ENCODE measurements at regions not wholly inside any gene's neighbourhood (a gene's known extent, or its start where the extent isn't known, plus 50 kb on each side); places are given as distances from the start of the nearest gene placed in this dataset.
"Not testable (repeated sequence)": the region's sequence is repeated elsewhere in the genome, so short reads cannot be mapped to it uniquely, and the experiment has no call there.

DNA sequence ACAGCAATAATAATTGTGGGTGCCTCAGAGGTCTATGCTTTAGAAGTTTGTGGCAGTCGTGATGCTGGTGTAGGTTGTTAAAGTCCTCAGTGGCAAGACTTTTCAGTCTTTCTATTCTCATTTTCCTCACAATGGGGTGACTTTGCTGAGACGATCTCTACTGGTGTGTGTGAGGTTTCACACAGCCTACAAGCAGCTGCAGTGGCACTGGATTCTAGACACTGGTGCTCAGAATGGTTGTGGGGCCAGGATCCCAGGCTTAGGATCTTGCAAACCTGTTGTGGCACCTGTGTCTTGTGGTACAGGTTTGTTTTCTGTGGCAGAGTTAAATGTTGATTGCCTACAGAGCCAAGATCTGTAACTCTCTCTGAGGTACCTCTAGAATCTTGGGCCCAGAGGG, 581.2 kb downstream of the PTPRC start:
- DNase-seq (ENCODE audit: low spot score), result no peak

DNA sequence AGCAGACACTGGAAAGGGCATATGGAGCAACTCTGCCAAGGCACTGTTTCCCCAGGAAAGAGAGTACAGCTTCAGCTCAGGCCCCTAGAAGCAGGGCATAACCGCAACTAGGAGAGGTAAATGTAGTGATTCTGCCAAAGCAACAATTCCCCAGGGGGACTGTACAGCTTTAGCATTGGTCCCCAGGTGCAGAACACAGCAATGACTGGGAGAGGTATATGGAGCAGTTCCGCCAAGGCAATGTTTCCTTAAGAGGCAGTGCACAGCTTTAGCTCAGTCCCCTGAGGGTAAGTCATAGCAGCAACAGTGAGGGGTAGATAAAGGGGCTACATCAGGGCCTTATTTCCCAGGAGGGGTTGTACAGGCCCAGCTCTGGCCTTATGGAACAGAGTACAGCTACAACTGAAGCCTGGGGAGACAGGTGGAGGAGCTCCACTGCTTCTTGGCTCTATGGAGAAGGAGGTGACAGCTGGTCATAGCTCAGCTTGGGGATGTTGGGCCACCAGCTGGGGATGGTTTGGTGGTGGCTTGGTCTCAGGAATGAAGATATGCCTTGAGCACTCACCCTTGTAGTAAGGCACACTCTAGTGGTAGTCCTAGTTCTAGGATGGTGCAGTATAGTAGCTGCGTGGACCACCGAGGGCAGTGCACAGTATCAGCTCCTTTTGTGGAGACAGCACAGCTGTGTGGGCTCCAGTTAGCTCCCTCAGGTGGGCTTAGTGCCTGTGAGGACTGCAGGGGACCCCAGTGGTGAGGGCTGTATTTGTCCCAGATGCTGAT, 582.7 kb downstream of the PTPRC start:
- no peak for DNase-seq (ENCODE audit: low spot score)

DNA sequence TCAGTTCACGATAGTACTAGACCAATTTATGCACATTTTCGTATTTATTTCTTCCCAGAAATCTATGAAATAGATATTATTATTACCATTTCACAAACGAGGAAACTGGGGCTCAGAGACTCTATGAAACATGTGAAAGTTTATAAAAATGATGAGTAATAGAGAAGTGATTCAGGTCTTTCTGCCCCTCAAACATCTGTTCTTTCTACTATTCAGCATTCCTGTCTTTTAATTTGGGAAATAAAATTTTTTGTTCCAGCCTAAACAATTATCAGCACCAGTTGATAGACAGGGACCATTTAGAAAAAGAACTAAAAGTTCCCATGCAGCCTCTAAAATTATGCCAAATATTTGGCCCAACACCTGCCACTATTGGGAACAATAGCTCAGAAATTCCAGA, 585.1 kb downstream of the PTPRC start:
- no peak for DNase-seq (ENCODE audit: low spot score)

DNA sequence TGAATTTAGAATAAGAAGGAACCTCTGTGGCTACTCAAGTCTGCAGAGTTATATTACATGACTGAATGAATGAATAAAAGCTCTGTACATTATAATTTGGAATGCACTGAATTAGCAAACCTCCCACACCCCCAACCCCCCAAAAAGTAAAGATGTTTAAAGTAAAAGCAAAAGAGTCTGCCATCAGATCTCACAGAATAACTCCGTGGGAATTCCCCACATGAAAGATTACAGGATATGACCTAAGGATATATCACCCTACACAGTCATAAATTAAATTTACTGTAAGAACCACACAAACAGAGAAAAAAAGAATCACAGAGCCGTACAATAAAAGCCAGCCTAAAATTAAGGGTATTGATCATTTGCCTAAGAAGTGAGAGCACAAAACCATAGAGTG, 587.3 kb downstream of the PTPRC start:
- DNase-seq (ENCODE audit: low spot score), result no peak

DNA sequence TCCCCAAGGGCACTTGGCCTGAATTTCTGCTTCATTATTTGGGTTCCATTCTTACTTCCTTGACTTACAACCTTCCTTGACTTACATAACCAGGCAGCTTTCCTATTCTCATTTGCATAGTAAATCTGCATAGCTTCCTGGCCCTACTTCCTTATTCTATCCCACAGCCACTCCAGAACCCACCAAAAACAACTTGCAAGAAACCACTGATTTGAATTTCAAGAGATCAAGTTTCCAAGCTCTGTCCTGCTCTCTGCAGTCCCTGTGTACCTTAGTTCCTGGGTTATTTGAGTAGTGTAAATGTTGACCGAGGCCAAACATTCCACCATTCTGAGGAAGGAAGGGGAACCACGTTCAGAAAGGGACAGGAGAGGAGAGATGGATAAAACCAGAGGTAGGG, 603.3 kb downstream of the PTPRC start:
- DNase-seq (ENCODE audit: low spot score), result no peak

DNA sequence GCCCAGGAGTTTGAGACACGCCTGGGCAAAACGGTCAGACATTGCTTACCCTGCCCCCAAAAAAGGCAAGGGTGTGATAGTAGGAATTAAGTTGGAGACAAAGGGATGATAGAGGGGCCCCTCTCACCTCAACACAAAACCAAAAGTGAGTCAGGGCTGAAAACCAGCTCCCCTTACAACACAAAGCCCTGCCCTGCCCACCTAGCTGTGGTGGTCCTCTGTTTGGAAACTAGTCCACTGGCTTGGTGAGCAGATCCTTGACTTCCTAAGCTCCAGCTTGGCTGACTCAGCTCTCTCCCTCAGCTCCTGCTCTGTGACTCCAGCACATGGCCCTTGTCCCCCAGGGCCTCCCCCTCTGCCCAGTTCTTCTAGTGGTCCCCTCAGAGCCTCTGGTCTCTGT, 603.8 kb downstream of the PTPRC start:
- no peak for DNase-seq (ENCODE audit: low spot score)

DNA sequence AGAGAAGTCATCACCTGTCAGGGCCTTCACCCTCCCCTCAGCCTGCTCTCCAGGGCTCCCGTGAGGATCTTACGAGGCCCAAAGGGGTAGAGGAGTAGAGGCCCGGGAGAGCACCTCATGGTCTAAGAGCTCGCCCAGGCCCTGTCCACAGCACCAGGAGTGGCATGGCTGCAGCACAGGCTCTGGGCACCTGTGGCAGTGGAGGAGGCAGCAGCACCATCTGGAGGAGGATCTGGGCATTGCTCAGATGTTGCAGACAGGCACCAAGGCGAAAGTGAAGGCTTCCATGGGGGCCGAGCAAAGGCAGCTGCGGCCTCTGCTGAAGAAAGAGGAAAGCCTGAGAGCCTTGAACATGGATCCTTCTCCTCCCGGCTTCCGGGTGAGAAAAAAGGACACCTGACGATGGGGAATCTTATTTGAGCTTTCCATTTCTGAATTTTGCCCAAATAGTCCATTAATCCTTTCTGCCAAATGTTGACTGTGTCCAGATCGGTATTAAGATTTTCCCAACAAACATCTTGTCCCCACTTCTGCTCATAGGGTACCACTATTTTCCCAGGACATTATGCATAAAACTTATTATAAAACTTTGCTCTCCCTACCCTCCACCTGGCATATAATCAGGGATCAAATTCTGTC, 604.7 kb downstream of the PTPRC start:
- peak; percentile 73 for DNase-seq (ENCODE audit: low spot score)

DNA sequence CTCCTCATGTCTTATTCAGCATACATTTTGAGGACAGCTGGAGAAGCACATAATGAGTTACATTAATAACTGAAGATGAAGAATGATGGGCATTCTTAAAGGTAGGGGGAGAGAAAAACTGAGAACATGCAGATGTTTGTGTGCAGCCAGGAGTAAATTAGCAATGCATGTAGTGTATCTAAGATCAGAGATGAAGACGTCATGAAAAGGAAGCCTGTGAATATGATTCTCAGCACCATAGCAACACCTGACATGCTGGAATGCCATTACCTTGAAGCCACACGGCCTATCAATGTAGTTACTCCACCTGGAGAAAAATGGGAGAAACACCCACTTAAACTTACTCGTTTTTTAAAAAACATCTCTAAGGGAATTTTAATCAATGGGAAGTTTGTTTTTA, 607.1 kb downstream of the PTPRC start:
- no peak for DNase-seq (ENCODE audit: low spot score)

DNA sequence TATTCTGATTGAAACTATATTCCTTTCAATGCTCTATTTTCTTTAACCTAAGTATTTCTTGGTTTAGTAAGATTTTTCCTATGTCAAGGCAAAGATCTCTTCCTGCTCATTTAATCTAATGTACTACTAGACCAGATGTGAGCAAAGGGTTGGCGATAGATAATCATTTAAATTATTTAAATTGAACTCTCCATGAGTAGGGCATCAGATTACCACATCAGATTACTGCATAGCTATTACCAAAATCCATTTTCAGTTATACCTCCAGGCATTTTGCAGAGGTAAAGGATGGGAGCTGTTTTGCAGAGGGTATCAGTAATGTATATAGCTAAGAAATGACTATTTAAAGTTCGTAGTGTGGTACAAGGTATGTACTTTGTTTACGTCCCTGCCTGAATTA, 607.9 kb downstream of the PTPRC start:
- no peak for DNase-seq (ENCODE audit: low spot score)

DNA sequence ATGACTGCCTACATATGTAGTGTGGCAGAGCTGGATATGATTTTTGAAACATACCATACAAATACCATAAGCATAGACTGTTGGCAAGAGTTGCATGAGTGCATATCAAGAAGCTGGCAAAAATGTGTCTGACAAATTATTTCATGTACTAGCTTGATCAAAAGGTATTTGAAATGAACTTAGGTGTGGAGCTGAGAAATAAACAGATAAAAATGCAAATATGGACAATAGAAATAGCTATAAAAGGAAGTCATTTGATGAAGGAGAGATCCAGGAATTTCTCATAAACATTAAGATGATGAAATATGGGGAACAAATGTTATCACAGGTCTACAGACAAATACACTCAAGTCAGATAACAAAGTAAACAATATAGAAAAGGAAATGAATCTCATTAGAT, 609.1 kb downstream of the PTPRC start:
- DNase-seq (ENCODE audit: low spot score), result no peak

DNA sequence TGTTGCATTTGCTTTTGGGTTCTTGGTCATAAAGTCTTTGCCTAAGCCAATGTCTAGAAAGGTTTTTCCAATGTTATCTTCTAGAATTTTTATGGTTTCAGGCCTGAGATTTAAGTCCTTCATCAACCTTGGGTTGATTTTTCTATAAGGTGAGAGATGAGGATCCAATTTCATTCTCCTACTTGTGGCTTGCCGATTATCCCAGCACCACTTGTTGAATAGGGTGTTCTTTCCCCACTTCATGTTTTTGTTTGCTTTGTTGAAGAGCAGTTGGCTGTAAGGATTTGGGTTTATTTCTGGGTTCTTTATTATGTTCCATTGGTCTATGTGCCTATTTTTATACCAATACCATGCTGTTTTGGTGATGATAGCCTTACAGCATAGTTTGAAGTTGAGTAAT, 615.2 kb downstream of the PTPRC start:
- not testable (repeated sequence) for DNase-seq (ENCODE audit: low spot score)

DNA sequence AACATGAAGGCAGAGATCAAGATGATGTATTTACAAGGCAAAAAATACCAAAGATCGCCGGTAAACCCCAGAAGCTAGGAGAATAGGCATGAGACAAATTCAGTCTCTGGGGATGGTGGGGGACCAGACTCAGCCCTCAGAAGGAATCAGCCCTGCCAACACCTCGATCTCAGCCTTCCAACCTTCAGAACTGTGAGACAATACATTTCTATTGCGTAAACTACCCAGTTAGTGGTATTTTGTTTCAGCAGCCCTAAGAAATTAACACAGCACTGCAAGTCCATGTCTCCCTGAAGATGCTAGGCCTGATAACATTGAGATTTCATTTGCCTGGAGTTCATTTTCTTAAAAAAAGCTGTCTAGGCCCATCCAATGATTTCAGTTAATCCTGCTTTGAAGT, 622.5 kb downstream of the PTPRC start:
- DNase-seq (ENCODE audit: low spot score), result no peak

DNA sequence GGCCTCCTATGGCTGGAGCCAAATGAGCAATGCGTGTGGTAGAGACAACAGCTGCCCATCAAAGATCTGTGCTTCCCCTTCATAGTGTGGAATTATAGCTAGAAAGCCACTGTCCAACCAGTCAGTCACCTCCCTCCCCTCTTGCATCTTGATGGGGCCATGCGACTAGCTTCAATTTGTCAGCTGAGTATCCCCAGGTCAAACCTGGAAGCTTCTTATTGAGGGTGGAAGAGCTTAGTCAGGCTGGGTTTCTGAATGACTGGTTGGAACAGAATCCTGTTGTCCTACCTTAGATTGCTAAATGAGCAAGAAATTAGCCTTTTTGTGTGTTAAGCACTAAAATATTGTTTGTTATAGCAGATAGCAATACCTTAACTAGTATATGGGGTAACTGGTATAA, 625.4 kb downstream of the PTPRC start:
- DNase-seq (ENCODE audit: low spot score), result no peak

DNA sequence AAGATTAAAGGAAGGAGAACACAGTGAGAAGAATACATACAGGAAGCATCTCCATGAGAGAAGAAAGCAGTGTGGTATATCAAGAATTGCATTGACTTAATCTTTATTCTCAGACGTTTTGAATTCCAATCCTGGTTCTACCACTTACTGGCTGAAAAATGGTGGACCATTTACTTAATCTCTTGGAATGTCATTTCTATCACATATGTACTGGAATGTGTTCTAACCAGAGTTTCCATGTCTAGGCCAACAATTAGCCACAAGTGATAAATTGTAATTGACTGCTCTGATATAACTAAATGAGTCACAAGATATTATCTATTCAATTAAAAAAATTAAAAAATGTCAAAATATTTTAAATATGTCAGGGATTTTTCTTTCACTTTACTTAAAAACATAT, 626.1 kb downstream of the PTPRC start:
- DNase-seq (ENCODE audit: low spot score), result no peak

DNA sequence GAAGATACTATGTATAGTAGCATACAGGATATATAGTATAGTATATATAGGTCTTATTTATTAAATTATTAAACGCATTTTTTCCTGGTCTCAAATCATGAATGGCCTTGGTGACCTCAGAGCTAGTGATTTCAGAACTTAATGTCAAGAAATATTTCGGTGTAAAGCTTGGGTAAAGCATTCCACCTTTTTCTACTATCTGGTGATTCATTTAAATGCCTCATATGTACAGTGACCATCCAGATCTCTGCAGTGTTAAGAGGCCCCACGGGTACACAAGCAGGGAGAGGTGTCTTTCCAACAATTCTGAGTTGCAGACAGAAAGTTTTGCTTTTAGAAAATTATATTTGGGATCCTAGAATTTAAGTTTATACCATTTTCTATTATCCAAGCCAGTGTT, 626.5 kb downstream of the PTPRC start:
- no peak for DNase-seq (ENCODE audit: low spot score)

DNA sequence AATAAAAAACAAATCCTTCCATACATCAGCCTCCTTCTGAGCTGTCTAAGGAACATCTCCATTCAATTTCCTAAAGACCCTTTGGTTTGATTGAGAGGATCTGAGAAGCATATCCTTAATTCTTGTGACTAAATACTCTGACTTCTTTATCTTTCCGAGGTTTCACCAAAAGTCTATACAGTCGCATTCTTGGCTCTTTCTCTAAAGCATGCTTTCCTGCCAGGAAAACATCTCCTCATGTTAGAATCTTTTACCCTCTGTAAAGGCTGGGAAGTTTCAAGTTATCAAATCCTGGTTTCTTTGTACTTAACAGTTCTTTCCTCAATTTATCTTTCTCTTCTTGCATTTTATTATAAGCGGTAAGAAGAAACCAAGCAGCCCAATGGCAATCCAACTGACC, 630.4 kb downstream of the PTPRC start:
- DNase-seq (ENCODE audit: low spot score), result no peak

DNA sequence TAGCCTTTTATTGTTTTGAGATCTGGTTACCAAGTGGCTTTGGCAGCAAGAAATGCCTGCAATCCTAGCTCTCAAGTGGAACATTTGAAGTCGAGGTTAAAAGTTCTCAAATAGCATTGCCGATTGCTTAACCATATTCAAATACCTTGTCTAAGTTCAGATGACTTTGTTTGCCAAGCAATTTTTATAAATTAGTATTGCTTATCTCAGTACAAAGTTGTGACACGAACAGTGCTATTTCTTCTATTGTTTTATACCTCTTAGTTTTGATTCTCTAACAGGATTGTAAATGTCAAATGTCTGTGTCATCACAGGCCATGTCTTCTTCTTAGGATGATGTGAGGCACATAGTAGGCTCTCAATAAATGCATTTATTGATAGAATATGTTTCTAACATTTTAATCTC, 633.3 kb downstream of the PTPRC start:
- no peak for DNase-seq (ENCODE audit: low spot score)

DNA sequence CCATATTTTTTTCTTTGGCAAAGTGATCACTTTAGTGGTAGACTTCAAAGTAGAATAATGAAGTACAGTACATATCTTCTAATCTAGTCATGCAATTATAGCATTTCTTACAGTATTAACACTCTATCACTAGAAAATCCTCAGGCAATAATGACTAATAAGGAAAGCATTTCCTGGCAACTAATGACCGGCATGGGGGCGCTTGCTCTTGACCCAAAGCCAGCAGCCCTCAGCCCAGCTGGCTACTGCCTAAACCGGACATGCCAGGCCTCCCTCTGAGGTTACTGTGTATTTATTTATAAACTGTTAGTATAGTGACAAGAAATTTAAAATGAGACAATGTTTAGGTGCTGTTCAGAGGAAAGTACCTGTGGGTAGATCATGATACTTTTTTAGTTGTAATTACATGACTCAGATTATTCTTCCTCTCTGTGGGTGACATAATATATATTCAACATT, 633.8 kb downstream of the PTPRC start:
- no peak for DNase-seq (ENCODE audit: low spot score)

DNA sequence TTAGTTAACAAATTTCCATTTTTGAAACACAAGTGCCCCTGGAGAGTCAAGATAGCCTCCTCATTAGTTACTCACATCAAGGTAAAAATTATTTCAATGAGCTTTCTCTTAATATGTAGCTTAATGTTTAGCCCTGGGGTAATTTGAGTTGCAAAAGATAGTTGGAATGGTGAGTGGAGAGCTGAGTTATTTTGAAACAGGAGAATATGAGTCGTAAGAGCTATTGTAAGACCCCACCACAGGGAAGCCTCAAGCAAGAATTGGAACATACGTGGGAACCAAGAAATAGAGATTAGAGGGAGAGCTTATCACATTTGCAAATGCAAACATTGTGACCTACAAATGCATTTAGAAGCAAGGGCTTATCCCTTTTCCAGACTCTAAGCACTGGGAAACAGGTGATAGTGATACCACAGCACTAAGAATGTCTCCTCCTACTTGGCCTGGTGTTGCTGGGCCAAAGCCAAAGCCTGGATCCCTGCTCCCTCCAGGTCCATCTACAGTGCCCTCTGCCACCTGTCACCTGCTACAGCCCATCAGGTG, 635.1 kb downstream of the PTPRC start:
- DNase-seq (ENCODE audit: low spot score), result no peak

DNA sequence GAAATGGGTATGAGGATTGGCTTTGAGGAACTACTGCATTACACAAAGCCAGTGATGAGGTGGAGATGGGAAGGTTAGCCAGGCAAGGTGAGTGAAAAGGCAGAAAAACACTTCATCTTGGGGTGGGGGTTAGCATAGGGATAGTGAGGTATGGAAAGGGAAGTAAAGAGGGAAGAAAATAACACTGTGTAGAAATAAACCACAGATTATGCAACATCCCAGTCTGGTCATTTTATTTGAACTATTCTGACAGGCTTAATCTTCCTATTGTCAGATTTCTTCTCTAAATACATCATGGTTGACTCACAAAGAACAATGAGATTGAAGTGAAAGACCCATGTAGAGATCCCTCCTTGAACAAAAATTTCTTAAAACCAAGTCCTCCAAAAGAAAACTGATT, 640.2 kb downstream of the PTPRC start:
- DNase-seq (ENCODE audit: low spot score), result no peak

DNA sequence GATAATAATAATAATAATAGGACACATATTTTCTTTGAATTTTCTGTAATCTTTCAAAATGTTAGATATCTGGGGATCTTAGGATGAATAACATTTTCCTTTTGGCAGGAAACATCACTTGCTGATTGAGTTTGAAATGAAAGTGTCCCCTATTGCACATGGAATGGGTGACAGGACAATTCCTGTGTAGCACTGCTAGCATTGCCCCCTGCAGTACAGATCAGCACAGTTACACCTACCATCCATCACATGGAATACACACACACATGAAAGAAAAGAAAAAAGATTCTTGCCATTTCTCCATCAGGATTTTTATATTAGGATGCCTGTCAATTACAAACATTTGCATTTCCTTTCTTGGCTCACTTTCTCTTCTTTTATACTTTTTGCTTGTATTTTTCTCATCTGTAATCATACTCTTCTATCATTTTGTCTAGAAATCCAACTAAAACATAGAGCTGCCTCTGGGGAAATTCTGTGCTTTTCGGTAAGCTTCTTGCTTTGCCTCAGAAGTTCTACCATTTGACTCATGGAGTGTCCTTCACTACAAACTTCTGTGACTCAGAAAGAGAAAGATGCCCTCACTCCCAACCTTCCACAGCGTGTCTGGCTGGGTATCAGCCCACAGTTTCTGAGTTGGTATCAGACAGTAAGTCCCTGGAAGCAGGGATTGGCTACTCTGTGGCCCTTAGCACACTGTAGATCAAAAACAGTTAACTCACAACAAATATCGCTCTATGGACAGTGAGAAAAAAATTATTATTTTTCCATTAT, 641.2 kb downstream of the PTPRC start:
- DNase-seq (ENCODE audit: low spot score), result no peak

DNA sequence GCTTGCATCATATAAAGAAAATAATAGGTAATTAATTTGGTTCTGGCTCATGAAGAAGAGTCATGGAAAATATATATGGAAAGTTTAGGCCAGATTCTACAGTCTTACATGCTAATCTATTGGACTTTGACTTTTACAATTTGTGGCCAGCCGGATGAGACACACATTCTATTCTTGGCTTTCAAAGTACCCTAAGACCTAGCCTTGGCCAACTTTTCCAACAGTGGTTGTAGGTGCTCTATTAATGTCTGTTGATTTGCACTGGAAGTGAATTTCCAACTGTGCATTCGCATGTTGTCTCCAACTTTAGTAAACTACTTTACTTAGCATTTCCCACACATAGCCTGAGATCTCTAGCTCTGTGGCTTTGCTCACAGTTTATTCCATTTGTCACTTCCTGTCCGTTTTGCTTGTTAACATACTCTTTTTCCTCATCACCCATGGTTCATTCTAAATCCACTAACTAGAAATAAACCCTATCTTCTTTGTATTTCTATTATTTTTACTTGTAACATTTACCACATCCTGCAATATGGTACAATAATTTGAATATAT, 644.0 kb downstream of the PTPRC start:
- DNase-seq (ENCODE audit: low spot score), result no peak

DNA sequence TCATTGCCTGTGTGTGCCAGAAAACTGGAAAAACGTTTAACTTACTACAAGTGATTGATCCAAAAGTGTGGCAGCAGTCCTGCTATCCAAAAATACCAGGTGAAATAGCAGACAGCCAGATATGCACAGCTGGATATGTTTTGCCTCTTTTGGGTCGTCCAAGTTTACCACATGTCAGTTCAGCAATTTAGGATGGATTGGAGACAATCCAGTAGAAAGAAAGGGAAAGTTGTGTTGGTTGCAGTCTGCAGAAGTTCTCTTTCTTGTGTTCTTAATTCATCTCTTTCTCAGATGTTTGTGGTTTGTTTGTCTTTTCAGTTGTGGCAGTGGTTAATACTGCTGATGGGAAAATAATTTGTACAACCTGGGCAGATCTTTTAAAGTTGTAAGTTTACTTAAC, 645.0 kb downstream of the PTPRC start:
- no peak for DNase-seq (ENCODE audit: low spot score)
